ENCODE measurements at regions not wholly inside any gene's neighbourhood (a gene's known extent, or its start where the extent isn't known, plus 50 kb on each side); places are given as distances from the start of the nearest gene placed in this dataset.

- H3K4me1 ChIP-seq = no peaks in the 10 kb centered on the region
- TF ChIP-seq EP300 (IDR thresholded peaks at IDR 0.05) = no peak
- no peak for TF ChIP-seq POLR2AphosphoS5 (IDR thresholded peaks at IDR 0.05)
- no peak for TF ChIP-seq POLR2A (IDR thresholded peaks at IDR 0.05)
- no peak for TF ChIP-seq CTCF (IDR thresholded peaks at IDR 0.05)
- no peaks in the 10 kb centered on the region for H3K36me3 ChIP-seq
- H3K9me3 ChIP-seq = peaks cover 0 to 22% (median 14%) of the 10 kb centered on the region in 4 donors
- no peak for DNase-seq
- H3K27me3 ChIP-seq = no peaks in the 10 kb centered on the region
- H3K4me3 ChIP-seq = no peak overlapping the region
- WGBS, 5 donors = 43 to 48% (median 46%) methylated on average over 4 of the region's 4 CpGs
- intact Hi-C loops (cut with DNase I; ENCODE audit: low total_unique reads) = no loop called here
- H3K27ac ChIP-seq = no peak overlapping the region
Measured at GRCh38 chr7:41524876-41525275, 178.0 kb downstream of the INHBA start.

- Histone ChIP-seq H3K4me1 (no peaks in the 10 kb centered on the region), H3K4me3 (no peak overlapping the region), H3K27me3 (no peaks in the 10 kb centered on the region), H3K27ac (no peak overlapping the region), H3K36me3 (no peaks in the 10 kb centered on the region), H3K9me3 (peaks cover 0 to 20% (median 15%) of the 10 kb centered on the region in 4 donors)
- DNase-seq = no peak
- intact Hi-C loops (cut with DNase I; ENCODE audit: low total_unique reads) = no loop called here
- WGBS, 5 donors = 85 to 93% (median 89%) methylated on average over 7 of the region's 7 CpGs
- no peak for TF ChIP-seq POLR2AphosphoS5 (IDR thresholded peaks at IDR 0.05)
- TF ChIP-seq POLR2A (IDR thresholded peaks at IDR 0.05) = no peak
- TF ChIP-seq CTCF (IDR thresholded peaks at IDR 0.05) = no peak
- TF ChIP-seq EP300 (IDR thresholded peaks at IDR 0.05) = no peak
Measured at GRCh38 chr7:41520445-41520844, 182.4 kb downstream of the INHBA start.

GRCh38 chr7:41517771-41518170 is 185.1 kb downstream of the INHBA start:
- peaks cover 0 to 6% (median 3%) of the 10 kb centered on the region in 4 donors for H3K9me3 ChIP-seq
- no peaks in the 10 kb centered on the region for H3K4me1 ChIP-seq
- 78 to 90% (median 83%) methylated on average over 2 of the region's 2 CpGs for WGBS, 5 donors
- H3K4me3 ChIP-seq = no peak overlapping the region
- H3K36me3 ChIP-seq = no peaks in the 10 kb centered on the region
- H3K27me3 ChIP-seq = no peaks in the 10 kb centered on the region
- H3K27ac ChIP-seq = no peak overlapping the region
- intact Hi-C loops (cut with DNase I; ENCODE audit: low total_unique reads) = no loop called here
- no peak for TF ChIP-seq CTCF (IDR thresholded peaks at IDR 0.05)
- no peak for TF ChIP-seq POLR2AphosphoS5 (IDR thresholded peaks at IDR 0.05)
- TF ChIP-seq POLR2A (IDR thresholded peaks at IDR 0.05) = no peak
- TF ChIP-seq EP300 (IDR thresholded peaks at IDR 0.05) = no peak
- no peak for DNase-seq

GRCh38 chr7:41508755-41509154 is 194.1 kb downstream of the INHBA start:
- Histone ChIP-seq H3K27me3 (no peaks in the 10 kb centered on the region), H3K27ac (no peak overlapping the region), H3K4me3 (no peak overlapping the region), H3K9me3 (no peaks in the 10 kb centered on the region), H3K36me3 (no peaks in the 10 kb centered on the region), H3K4me1 (no peaks in the 10 kb centered on the region)
- TF ChIP-seq POLR2AphosphoS5 (IDR thresholded peaks at IDR 0.05) (no peak), CTCF (IDR thresholded peaks at IDR 0.05) (no peak), POLR2A (IDR thresholded peaks at IDR 0.05) (no peak), EP300 (IDR thresholded peaks at IDR 0.05) (no peak)
- intact Hi-C loops (cut with DNase I; ENCODE audit: low total_unique reads) = no loop called here
- no peak for DNase-seq
- 32 to 57% (median 42%) methylated on average over 4 of the region's 4 CpGs for WGBS, 5 donors

Measured in stomach (tissue), 8 donors.